ENCODE measurements at regions not wholly inside any gene's neighbourhood (a gene's known extent, or its start where the extent isn't known, plus 50 kb on each side); places are given as distances from the start of the nearest gene placed in this dataset.
"Not testable (repeated sequence)": the region's sequence is repeated elsewhere in the genome, so short reads cannot be mapped to it uniquely, and the experiment has no call there.

- TF ChIP-seq POLR2A (IDR thresholded peaks at IDR 0.05) (no peak), CTCF (IDR thresholded peaks at IDR 0.05) (no peak), POLR2AphosphoS5 (IDR thresholded peaks at IDR 0.05; ENCODE audit: insufficient read depth in 1 of 2, low read depth in 1 of 2) (no peak)
- H3K4me1 ChIP-seq, result no peaks in the 10 kb centered on the region
- no peaks in the 10 kb centered on the region for H3K27me3 ChIP-seq
- no peaks in the 10 kb centered on the region for H3K9me3 ChIP-seq
- H3K4me3 ChIP-seq, result no peak overlapping the region
- no peak for DNase-seq (ENCODE audit: extremely low spot score in 2 of 2)
- H3K27ac ChIP-seq, result no peak overlapping the region
- intact Hi-C loops (cut with DNase I), result no loop called here
- H3K36me3 ChIP-seq, result no peaks in the 10 kb centered on the region
Observed at GRCh38 chr6:78243519-78243918, 590.7 kb downstream of the MEI4 start.

GRCh38 chr6:78251931-78252330 lies 599.1 kb downstream of the MEI4 start:
- H3K4me3 ChIP-seq, result no peak overlapping the region
- H3K36me3 ChIP-seq, result no peaks in the 10 kb centered on the region
- H3K27me3 ChIP-seq, result no peaks in the 10 kb centered on the region
- no peaks in the 10 kb centered on the region for H3K9me3 ChIP-seq
- no peak overlapping the region for H3K27ac ChIP-seq
- intact Hi-C loops (cut with DNase I), result loop anchor here (5.0 kb wide), 1 partner anchor 75 kb away; no protein-coding TSS in a partner anchor
- H3K4me1 ChIP-seq, result no peaks in the 10 kb centered on the region
- TF ChIP-seq CTCF (IDR thresholded peaks at IDR 0.05), result no peak
- no peak for TF ChIP-seq POLR2AphosphoS5 (IDR thresholded peaks at IDR 0.05; ENCODE audit: insufficient read depth in 1 of 2, low read depth in 1 of 2)
- TF ChIP-seq POLR2A (IDR thresholded peaks at IDR 0.05), result no peak
- DNase-seq (ENCODE audit: extremely low spot score in 2 of 2), result no peak

- H3K4me1 ChIP-seq, result no peaks in the 10 kb centered on the region
- TF ChIP-seq CTCF (IDR thresholded peaks at IDR 0.05) (no peak), POLR2AphosphoS5 (IDR thresholded peaks at IDR 0.05; ENCODE audit: insufficient read depth in 1 of 2, low read depth in 1 of 2) (no peak), POLR2A (IDR thresholded peaks at IDR 0.05) (no peak)
- H3K9me3 ChIP-seq, result no peaks in the 10 kb centered on the region
Observed at GRCh38 chr6:78253618-78254017, 600.8 kb downstream of the MEI4 start.

DNA sequence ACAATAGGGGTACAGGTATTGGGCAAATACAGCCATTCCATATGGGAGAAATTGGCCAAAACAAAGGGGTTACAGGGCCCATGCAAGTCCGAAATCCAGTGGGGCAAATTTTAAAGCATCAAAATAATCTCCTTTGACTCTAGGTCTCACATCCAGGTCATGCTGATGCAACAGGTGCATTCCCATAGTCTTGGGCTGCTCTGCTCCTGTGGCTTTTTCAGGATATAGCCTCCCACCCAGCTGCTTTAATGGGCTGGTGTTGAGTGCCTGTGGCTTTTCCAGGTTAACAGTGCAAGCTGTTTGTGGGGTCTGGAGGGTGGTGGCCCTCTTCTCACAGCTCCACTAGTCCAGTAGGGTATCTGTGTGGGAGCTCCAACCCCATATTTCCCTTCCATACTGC lies 607.1 kb downstream of the MEI4 start:
- intact Hi-C loops (cut with DNase I), result no loop called here
- no peaks in the 10 kb centered on the region for H3K9me3 ChIP-seq
- no peak overlapping the region for H3K27ac ChIP-seq
- TF ChIP-seq CTCF (IDR thresholded peaks at IDR 0.05), result no peak
- no peak for TF ChIP-seq POLR2A (IDR thresholded peaks at IDR 0.05)
- no peak for TF ChIP-seq POLR2AphosphoS5 (IDR thresholded peaks at IDR 0.05; ENCODE audit: insufficient read depth in 1 of 2, low read depth in 1 of 2)
- no peaks in the 10 kb centered on the region for H3K27me3 ChIP-seq
- no peak for DNase-seq (ENCODE audit: extremely low spot score in 2 of 2)
- H3K36me3 ChIP-seq, result no peaks in the 10 kb centered on the region
- no peaks in the 10 kb centered on the region for H3K4me1 ChIP-seq
- no peak overlapping the region for H3K4me3 ChIP-seq

More at GRCh38 chr6:78253618-78254017, 600.8 kb downstream of the MEI4 start:
- Histone ChIP-seq H3K36me3 (no peaks in the 10 kb centered on the region), H3K27ac (no peak overlapping the region), H3K4me3 (no peak overlapping the region), H3K27me3 (no peaks in the 10 kb centered on the region)
- no peak for DNase-seq (ENCODE audit: extremely low spot score in 2 of 2)
- intact Hi-C loops (cut with DNase I), result loop anchor here (5.0 kb wide), 1 partner anchor 74 kb away; no protein-coding TSS in a partner anchor

DNA sequence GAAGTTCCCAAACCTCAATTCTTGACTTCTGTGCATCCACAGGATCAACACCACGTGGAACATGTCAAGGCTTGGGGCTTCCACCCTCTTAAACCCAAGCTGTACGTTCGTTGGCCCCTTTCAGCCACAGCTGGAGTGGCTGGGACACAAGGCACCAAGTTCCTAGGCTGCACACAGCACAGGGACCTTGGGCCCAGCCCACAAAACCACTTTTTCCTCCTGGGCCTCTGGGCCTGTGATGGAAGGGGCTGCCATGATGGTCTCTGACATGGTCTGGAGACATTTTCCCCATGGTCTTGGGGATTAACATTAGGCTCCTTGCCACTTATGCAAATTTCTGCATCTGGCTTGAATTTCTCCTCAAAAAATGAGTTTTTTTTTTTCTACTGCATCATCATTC lies 606.9 kb upstream of the IRAK1BP1 start:
- intact Hi-C loops (cut with DNase I); H3K4me3 ChIP-seq; H3K27ac ChIP-seq; H3K36me3 ChIP-seq; DNase-seq (ENCODE audit: extremely low spot score in 2 of 2); H3K4me1 ChIP-seq; H3K9me3 ChIP-seq; H3K27me3 ChIP-seq: not testable (repeated sequence)
